ENCODE measurements at regions not wholly inside any gene's neighbourhood (a gene's known extent, or its start where the extent isn't known, plus 50 kb on each side); places are given as distances from the start of the nearest gene placed in this dataset.

GRCh38 chr4:85414972-85415371 lies 60.0 kb upstream of the ARHGAP24 start:
- TF ChIP-seq POLR2A (IDR thresholded peaks at IDR 0.05) (no peak), CTCF (IDR thresholded peaks at IDR 0.05) (no peak)
